ENCODE measurements at regions not wholly inside any gene's neighbourhood (a gene's known extent, or its start where the extent isn't known, plus 50 kb on each side); places are given as distances from the start of the nearest gene placed in this dataset.

- Histone ChIP-seq H3K9me3 (no peaks in the 10 kb centered on the region), H3K27ac (no peak overlapping the region), H3K36me3 (ENCODE audit: insufficient read depth in 1 of 2, low read depth in 1 of 2) (no peaks in the 10 kb centered on the region), H3K4me1 (no peaks in the 10 kb centered on the region), H3K27me3 (ENCODE audit: insufficient read depth in 3 of 3, low read length in 2 of 3) (peaks cover 0 to 3% (median 0%) of the 10 kb centered on the region in 3 donors), H3K4me3 (no peak overlapping the region)
- TF ChIP-seq CTCF (IDR thresholded peaks at IDR 0.05), result no peak
- WGBS, 3 donors, result 82 to 85% (median 84%) methylated on average over 13 of the region's 13 CpGs
- DNase-seq, result no peak
- intact Hi-C loops (cut with DNase I), result no loop called here
- ATAC-seq, result no peak
These were observed 237.8 kb downstream of the NXPE2 start for GRCh38 chr11:114915871-114916805.

- intact Hi-C loops (cut with DNase I), result no loop called here
- no peak overlapping the region for H3K4me3 ChIP-seq
- no peaks in the 10 kb centered on the region for H3K4me1 ChIP-seq
- ATAC-seq (no peak), DNase-seq (no peak)
- WGBS, 3 donors, result 66 to 70% (median 70%) methylated on average over 8 of the region's 8 CpGs
- H3K27me3 ChIP-seq (ENCODE audit: insufficient read depth in 3 of 3, low read length in 2 of 3), result peaks cover 0 to 3% (median 0%) of the 10 kb centered on the region in 3 donors
- no peak for TF ChIP-seq CTCF (IDR thresholded peaks at IDR 0.05)
- no peaks in the 10 kb centered on the region for H3K9me3 ChIP-seq
- no peaks in the 10 kb centered on the region for H3K36me3 ChIP-seq (ENCODE audit: insufficient read depth in 1 of 2, low read depth in 1 of 2)
- no peak overlapping the region for H3K27ac ChIP-seq
These were observed 240.0 kb downstream of the NXPE2 start for GRCh38 chr11:114918286-114918685.

GRCh38 chr11:114921697-114922096 lies 243.4 kb downstream of the NXPE2 start:
- Histone ChIP-seq H3K36me3 (ENCODE audit: insufficient read depth in 1 of 2, low read depth in 1 of 2) (no peaks in the 10 kb centered on the region), H3K4me1 (no peaks in the 10 kb centered on the region), H3K9me3 (no peaks in the 10 kb centered on the region), H3K4me3 (no peak overlapping the region), H3K27me3 (ENCODE audit: insufficient read depth in 3 of 3, low read length in 2 of 3) (no peaks in the 10 kb centered on the region), H3K27ac (no peak overlapping the region)
- DNase-seq (no peak), ATAC-seq (no peak)
- intact Hi-C loops (cut with DNase I), result no loop called here
- 72 to 74% (median 73%) methylated on average over 2 of the region's 2 CpGs for WGBS, 3 donors
- no peak for TF ChIP-seq CTCF (IDR thresholded peaks at IDR 0.05)

GRCh38 chr11:114924042-114924441 lies 245.7 kb downstream of the NXPE2 start:
- H3K9me3 ChIP-seq, result no peaks in the 10 kb centered on the region
- DNase-seq (no peak), ATAC-seq (no peak)
- H3K4me1 ChIP-seq, result no peaks in the 10 kb centered on the region
- no peaks in the 10 kb centered on the region for H3K36me3 ChIP-seq (ENCODE audit: insufficient read depth in 1 of 2, low read depth in 1 of 2)
- no peak for TF ChIP-seq CTCF (IDR thresholded peaks at IDR 0.05)
- no peak overlapping the region for H3K27ac ChIP-seq
- H3K27me3 ChIP-seq (ENCODE audit: insufficient read depth in 3 of 3, low read length in 2 of 3), result no peaks in the 10 kb centered on the region
- H3K4me3 ChIP-seq, result no peak overlapping the region
- intact Hi-C loops (cut with DNase I), result no loop called here

Data from psoas muscle (tissue), 7 donors.